Endodermal cell (in vitro differentiated cells): ENCODE measurements at regions not wholly inside any gene's neighbourhood (a gene's known extent, or its start where the extent isn't known, plus 50 kb on each side); places are given as distances from the start of the nearest gene placed in this dataset.

ENCODE experiments used
- DNase-seq: peaks from one replicate; pipeline ENCODE4 v3.0.0-alpha.2; 2017
- H3K27ac ChIP-seq: 2 replicates; pipeline ENCODE4 v1.5.1; 2013; ENCODE audit warnings: mild to moderate bottlenecking, low read depth, low read length, moderate library complexity
- H3K27me3 ChIP-seq: 2 replicates; pipeline ENCODE4 v1.6.1; 2013; ENCODE audit warnings: mild to moderate bottlenecking, low read length, moderate library complexity; ENCODE audit not compliant: insufficient read depth, control insufficient read depth, poor library complexity, severe bottlenecking
- H3K36me3 ChIP-seq: 2 replicates; pipeline ENCODE4 v1.7.0; 2013; ENCODE audit warnings: mild to moderate bottlenecking, low read length, moderate library complexity; ENCODE audit not compliant: control insufficient read depth, insufficient read depth
- H3K4me1 ChIP-seq: one replicate; pipeline ENCODE4 v1.7.0; 2013; ENCODE audit warnings: low read length; ENCODE audit not compliant: control insufficient read depth, insufficient read depth
- H3K4me3 ChIP-seq: 2 replicates; pipeline ENCODE4 v1.5.1; 2013; ENCODE audit warnings: mild to moderate bottlenecking, low read length, moderate library complexity
- H3K9ac ChIP-seq: 2 replicates; pipeline ENCODE4 v1.6.1; 2013; ENCODE audit warnings: mild to moderate bottlenecking, low read length, moderate library complexity; ENCODE audit not compliant: poor library complexity, severe bottlenecking; ENCODE audit errors: extremely low read depth
- H3K9me3 ChIP-seq: 2 replicates; pipeline ENCODE4 v1.6.1; 2013; ENCODE audit warnings: mild to moderate bottlenecking, low read length, moderate library complexity; ENCODE audit not compliant: control insufficient read depth
- H3K27ac Mint-ChIP-seq: 2 replicates; pipeline ENCODE4 v1.8.0; 2020; ENCODE audit warnings: mixed read lengths
- H3K27me3 Mint-ChIP-seq: 2 replicates; pipeline ENCODE4 v1.8.0; 2021; ENCODE audit warnings: mild to moderate bottlenecking, mixed read lengths; ENCODE audit not compliant: insufficient read depth
- H3K36me3 Mint-ChIP-seq: 2 replicates; pipeline ENCODE4 v1.8.0; 2020; ENCODE audit warnings: low read depth, mixed read lengths
- H3K4me1 Mint-ChIP-seq: 2 replicates; pipeline ENCODE4 v1.8.0; 2020; ENCODE audit warnings: mixed read lengths
- H3K4me3 Mint-ChIP-seq: 2 replicates; pipeline ENCODE4 v1.8.0; 2020; ENCODE audit warnings: mild to moderate bottlenecking, moderate library complexity, mixed read lengths
- H3K9me3 Mint-ChIP-seq: 2 replicates; pipeline ENCODE4 v1.8.0; 2020; ENCODE audit warnings: mild to moderate bottlenecking, mixed read lengths
- WGBS, 2 experiments: methylation state at CpG; one replicate each; pipeline versions ENCODE4 v1.1.5 to v1.1.7; 2013; ENCODE audit warnings: missing lambda C conversion rate in 2 of 2, mixed read lengths in 1 of 2; ENCODE audit not compliant: insufficient coverage in 1 of 2, insufficient read length in 1 of 2; 5-methylcytosine and 5-hydroxymethylcytosine counted together
- TF ChIP-seq, protein P1 (sequence below): fragments of 200-600 bp; sonication (generic); conservative IDR thresholded peaks from 2 replicates; pipeline ENCODE4 v1.5.0; 2021; ENCODE audit warnings: antibody characterized with exemption, mild to moderate bottlenecking

DNA sequence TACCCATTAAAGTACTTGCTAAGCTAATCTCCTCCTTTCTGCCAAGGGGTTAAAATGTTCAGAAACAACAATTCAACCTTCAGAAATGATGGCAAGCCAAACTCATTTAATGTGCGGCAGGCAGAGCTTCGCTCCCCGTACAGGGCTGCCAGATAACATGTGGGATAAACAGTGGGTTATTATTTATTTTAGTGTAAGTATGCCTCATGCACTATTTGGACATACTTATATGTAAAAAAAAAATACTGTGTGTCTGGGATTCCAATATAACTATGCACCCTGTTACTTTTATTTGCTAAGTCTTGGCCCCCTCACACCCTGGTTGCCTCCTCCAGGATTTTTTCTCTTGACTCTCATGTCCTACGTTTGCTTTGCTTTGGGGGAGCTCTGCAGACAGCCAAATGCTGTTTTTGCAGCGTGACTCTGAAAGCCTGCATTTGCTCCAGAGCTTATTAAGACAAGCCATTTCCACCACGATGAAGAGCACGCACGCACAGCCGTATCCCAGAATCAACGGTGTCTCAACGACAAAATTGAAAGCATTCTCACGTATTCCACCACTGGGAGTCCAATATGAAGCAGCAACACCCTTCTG is 86.5 kb upstream of the SHANK2 start:
- H3K9ac ChIP-seq = no peak overlapping the region
- Mint-ChIP-seq H3K27me3 (peaks cover 14% of the 10 kb centered on the region), H3K36me3 (no peaks in the 10 kb centered on the region), H3K4me1 (no peaks in the 10 kb centered on the region), H3K9me3 (peaks cover 24% of the 10 kb centered on the region), H3K27ac (no peak overlapping the region), H3K4me3 (no peak overlapping the region)
- no peak overlapping the region for H3K4me3 ChIP-seq
- no peaks in the 10 kb centered on the region for H3K4me1 ChIP-seq
- DNase-seq = no peak
- TF ChIP-seq, protein P1, sequence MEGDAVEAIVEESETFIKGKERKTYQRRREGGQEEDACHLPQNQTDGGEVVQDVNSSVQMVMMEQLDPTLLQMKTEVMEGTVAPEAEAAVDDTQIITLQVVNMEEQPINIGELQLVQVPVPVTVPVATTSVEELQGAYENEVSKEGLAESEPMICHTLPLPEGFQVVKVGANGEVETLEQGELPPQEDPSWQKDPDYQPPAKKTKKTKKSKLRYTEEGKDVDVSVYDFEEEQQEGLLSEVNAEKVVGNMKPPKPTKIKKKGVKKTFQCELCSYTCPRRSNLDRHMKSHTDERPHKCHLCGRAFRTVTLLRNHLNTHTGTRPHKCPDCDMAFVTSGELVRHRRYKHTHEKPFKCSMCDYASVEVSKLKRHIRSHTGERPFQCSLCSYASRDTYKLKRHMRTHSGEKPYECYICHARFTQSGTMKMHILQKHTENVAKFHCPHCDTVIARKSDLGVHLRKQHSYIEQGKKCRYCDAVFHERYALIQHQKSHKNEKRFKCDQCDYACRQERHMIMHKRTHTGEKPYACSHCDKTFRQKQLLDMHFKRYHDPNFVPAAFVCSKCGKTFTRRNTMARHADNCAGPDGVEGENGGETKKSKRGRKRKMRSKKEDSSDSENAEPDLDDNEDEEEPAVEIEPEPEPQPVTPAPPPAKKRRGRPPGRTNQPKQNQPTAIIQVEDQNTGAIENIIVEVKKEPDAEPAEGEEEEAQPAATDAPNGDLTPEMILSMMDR = no peak
- peaks cover 2% of the 10 kb centered on the region for H3K9me3 ChIP-seq
- 93% methylated on average over 9 to 12 of the region's 12 CpGs for WGBS, 2 experiments
- H3K27ac ChIP-seq = no peak overlapping the region
- H3K36me3 ChIP-seq = no peaks in the 10 kb centered on the region
- H3K27me3 ChIP-seq = no peaks in the 10 kb centered on the region

DNA sequence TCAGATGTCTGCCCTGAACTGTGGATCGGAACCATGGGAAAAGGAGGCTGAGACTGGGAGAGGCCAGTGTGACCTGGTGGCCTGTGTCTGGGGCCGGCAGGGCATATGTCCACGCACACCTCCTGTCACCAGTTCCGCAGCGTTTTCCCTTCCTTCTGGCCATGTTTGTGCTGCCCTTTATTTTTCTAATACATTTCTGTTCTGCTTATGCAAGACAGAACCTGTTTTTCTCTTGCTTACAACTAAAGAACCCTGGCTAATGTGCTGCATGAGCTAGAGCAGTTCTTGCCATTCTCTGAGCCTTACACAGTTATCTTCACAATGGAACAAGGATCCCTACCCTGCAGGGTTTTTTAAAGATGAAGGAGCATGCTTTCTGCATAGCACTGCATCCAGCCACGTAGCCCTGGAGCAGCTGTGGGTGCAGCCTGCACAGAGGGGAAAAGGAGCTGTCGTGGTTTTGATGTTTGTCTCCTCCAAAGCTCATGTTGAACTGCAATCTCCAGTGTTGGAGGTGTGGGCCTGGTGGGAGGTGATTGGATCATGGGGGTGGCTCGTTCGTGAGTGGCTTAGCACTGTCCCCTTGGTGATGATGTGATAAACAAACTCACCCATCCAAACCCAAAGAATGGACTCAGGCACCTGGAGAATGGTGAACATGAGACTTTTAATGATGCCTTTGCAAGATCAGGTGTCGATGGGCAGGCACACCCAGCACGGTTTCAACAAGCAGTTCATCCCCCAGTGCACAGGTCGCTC is 84.8 kb upstream of the SHANK2 start:
- peaks cover 19% of the 10 kb centered on the region for H3K9me3 ChIP-seq
- DNase-seq = no peak
- TF ChIP-seq, protein P1 = no peak
- H3K4me3 Mint-ChIP-seq = no peak overlapping the region
- peaks cover 3% of the 10 kb centered on the region for H3K36me3 Mint-ChIP-seq
- no peaks in the 10 kb centered on the region for H3K27me3 ChIP-seq
- H3K27ac ChIP-seq = no peak overlapping the region
- H3K9ac ChIP-seq = no peak overlapping the region
- H3K27ac Mint-ChIP-seq = no peak overlapping the region
- H3K36me3 ChIP-seq = no peaks in the 10 kb centered on the region
- peaks cover 40% of the 10 kb centered on the region for H3K9me3 Mint-ChIP-seq
- H3K27me3 Mint-ChIP-seq = peaks cover 16% of the 10 kb centered on the region
- H3K4me1 ChIP-seq = no peaks in the 10 kb centered on the region
- H3K4me3 ChIP-seq = no peak overlapping the region
- no peaks in the 10 kb centered on the region for H3K4me1 Mint-ChIP-seq
- 87 to 92% methylated on average over 10 of the region's 12 CpGs for WGBS, 2 experiments

DNA sequence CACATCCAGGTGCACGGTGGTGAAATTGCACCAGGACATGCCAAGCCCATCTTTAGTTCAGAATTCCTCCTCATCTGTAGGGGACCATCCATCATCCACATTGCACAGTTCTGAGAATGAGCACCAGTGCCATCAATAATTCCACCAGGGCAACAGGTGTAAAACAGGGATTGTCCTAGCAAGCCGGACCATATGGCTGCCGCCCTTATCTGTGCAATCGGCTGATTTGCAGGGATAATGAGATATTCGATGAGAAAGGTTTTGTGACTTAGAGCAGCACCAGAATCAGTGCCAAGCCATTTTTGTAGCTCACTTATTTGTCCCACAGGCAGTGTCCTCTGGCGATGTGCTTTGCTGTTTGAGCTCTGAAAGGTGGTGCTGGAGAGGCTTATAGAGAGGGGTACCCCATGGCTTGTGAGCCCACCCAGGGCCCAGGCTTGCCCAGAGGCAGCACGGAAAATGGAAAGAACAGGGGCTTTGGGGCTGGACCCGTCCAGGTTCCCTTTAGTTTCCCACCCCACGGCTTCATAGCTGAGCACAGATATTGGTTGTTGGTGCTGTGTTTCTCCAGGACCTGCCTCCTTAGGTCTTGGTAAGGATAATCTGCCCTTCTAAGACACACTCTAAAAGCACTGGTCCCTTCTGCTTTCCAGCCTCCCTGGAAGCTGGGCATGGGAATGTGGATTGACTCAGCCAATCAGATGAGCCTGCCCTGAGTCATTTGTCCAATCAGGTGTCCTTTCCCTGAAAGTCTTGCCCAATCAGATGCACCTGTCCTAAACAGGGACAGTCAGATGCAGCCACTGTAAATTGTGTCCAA is 84.0 kb upstream of the SHANK2 start:
- H3K27ac ChIP-seq = no peak overlapping the region
- DNase-seq = no peak
- 88% methylated on average over 8 to 9 of the region's 9 CpGs for WGBS, 2 experiments
- no peaks in the 10 kb centered on the region for H3K27me3 ChIP-seq
- TF ChIP-seq, protein P1 = no peak
- no peaks in the 10 kb centered on the region for H3K36me3 ChIP-seq
- Mint-ChIP-seq H3K9me3 (peaks cover 48% of the 10 kb centered on the region), H3K36me3 (peaks cover 3% of the 10 kb centered on the region), H3K27me3 (peaks cover 16% of the 10 kb centered on the region), H3K27ac (no peak overlapping the region), H3K4me3 (no peak overlapping the region), H3K4me1 (no peaks in the 10 kb centered on the region)
- peaks cover 20% of the 10 kb centered on the region for H3K9me3 ChIP-seq
- no peak overlapping the region for H3K4me3 ChIP-seq
- H3K4me1 ChIP-seq = no peaks in the 10 kb centered on the region
- H3K9ac ChIP-seq = no peak overlapping the region
